Upper lobe of left lung (tissue), 6 donors: ENCODE measurements at regions not wholly inside any gene's neighbourhood (a gene's known extent, or its start where the extent isn't known, plus 50 kb on each side); places are given as distances from the start of the nearest gene placed in this dataset.

Experiments used
- ATAC-seq, 2 donors: fragments of 200-7000 bp; cut with Tn5 transposase; one replicate each; pipeline ENCODE4 v1.9.1; 2022; ENCODE audit warnings: mild to moderate bottlenecking in 2 of 2, moderate library complexity in 2 of 2; ENCODE audit not compliant: low FRiP score in 2 of 2
- DNase-seq, 2 donors: peaks; one replicate each; pipeline ENCODE4 v3.0.0-alpha.2; 2019 to 2020
- H3K27ac ChIP-seq, 4 donors: fragments of 200-600 bp; sonication (generic); one replicate each; pipeline ENCODE4 v1.5.1; 2016 to 2019
- H3K27me3 ChIP-seq, 4 donors: fragments of 200-600 bp; sonication (generic); one replicate each; pipeline ENCODE4 v1.5.1; 2017 to 2019
- H3K36me3 ChIP-seq, 4 donors: fragments of 200-600 bp; sonication (generic); one replicate each; pipeline ENCODE4 v1.5.1; 2016 to 2019
- H3K4me1 ChIP-seq, 4 donors: fragments of 200-600 bp; sonication (generic); one replicate each; pipeline ENCODE4 v1.5.1; 2018 to 2019
- H3K4me3 ChIP-seq, 4 donors: fragments of 200-600 bp; sonication (generic); one replicate each; pipeline ENCODE4 v1.5.1; 2017 to 2019; ENCODE audit warnings: mild to moderate bottlenecking in 2 of 4, moderate library complexity in 1 of 4
- H3K9me3 ChIP-seq, 4 donors: fragments of 200-600 bp; sonication (generic); one replicate each; pipeline ENCODE4 v1.5.1; 2018 to 2019
- EP300 ChIP-seq, 4 donors: sonication (generic); formaldehyde crosslinking; IDR thresholded peaks; one replicate each; pipeline ENCODE4 v1.5.1; 2017; ENCODE audit warnings: antibody characterized with exemption in 4 of 4, control low read depth in 2 of 4
- POLR2A ChIP-seq, 4 donors: fragments of 450-650 bp; IDR thresholded peaks; one replicate each; pipeline ENCODE4 v1.5.1; 2016 to 2017; ENCODE audit warnings: antibody characterized with exemption in 4 of 4, mild to moderate bottlenecking in 2 of 4
- POLR2AphosphoS5 ChIP-seq, 2 donors: sonication (generic); formaldehyde crosslinking; IDR thresholded peaks; one replicate each; pipeline ENCODE4 v1.5.1; 2017; ENCODE audit warnings: antibody characterized with exemption in 2 of 2
- WGBS, 2 donors: methylation state at CpG; one replicate each; pipeline ENCODE4 v1.1.5; 2017 to 2018; 5-methylcytosine and 5-hydroxymethylcytosine counted together
- small RNA-seq, 4 donors: library from RNA; depleted of rRNA; stranded (forward); fragments of <200 nt; gene quantifications; one replicate each; pipeline ENCODE3, GENCODE V24; 2016
- TF ChIP-seq, protein P1 (sequence below), 6 experiments: fragments of 450-650 bp in 4 of 6; fragments of 200-600 bp in 2 of 6; sonication (generic) in 2 of 6; IDR thresholded peaks; one replicate each; pipeline ENCODE4 v1.5.1; 2016 to 2019; ENCODE audit warnings: antibody characterized with exemption in 6 of 6
- donor health status: DM: no; HTN: no; CAD: no; lungs with moderate emphysema.
- donor health status: DM: no; HTN: yes; CAD: no; lungs with severe emphysema.

DNA sequence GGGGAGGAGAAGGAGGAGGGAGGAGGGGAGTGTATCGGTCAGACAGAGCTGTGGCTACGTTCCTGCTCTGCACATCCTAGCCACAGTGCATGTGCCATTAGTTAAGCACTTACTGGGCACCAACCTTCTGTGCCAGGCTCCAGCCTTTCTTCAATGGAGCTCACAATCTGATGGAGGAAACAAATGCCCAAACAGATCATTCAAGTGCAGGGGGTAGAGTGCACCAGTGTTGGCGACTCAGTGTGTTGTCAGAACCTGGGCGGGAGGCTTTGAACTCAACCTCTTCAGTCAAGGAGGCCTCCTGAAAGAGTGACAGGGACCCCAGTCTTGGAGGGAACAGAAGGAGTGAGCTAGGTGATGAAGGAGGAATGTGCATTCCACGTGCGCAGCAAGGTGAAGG, 51.9 kb upstream of the SHB start:
- Histone ChIP-seq H3K4me1 (no peaks in the 10 kb centered on the region), H3K27me3 (no peaks in the 10 kb centered on the region), H3K36me3 (no peaks in the 10 kb centered on the region), H3K27ac (no peak overlapping the region), H3K9me3 (no peaks in the 10 kb centered on the region), H3K4me3 (no peak overlapping the region)
- no peak for DNase-seq
- 91 to 94% methylated on average over 5 to 6 of the region's 6 CpGs for WGBS, 2 donors
- ATAC-seq = no peak
- TF ChIP-seq EP300 (IDR thresholded peaks at IDR 0.05) (no peak), POLR2AphosphoS5 (IDR thresholded peaks at IDR 0.05) (no peak), POLR2A (IDR thresholded peaks at IDR 0.05) (no peak)
- TF ChIP-seq, protein P1, sequence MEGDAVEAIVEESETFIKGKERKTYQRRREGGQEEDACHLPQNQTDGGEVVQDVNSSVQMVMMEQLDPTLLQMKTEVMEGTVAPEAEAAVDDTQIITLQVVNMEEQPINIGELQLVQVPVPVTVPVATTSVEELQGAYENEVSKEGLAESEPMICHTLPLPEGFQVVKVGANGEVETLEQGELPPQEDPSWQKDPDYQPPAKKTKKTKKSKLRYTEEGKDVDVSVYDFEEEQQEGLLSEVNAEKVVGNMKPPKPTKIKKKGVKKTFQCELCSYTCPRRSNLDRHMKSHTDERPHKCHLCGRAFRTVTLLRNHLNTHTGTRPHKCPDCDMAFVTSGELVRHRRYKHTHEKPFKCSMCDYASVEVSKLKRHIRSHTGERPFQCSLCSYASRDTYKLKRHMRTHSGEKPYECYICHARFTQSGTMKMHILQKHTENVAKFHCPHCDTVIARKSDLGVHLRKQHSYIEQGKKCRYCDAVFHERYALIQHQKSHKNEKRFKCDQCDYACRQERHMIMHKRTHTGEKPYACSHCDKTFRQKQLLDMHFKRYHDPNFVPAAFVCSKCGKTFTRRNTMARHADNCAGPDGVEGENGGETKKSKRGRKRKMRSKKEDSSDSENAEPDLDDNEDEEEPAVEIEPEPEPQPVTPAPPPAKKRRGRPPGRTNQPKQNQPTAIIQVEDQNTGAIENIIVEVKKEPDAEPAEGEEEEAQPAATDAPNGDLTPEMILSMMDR (IDR thresholded peaks at IDR 0.05) = no peak

DNA sequence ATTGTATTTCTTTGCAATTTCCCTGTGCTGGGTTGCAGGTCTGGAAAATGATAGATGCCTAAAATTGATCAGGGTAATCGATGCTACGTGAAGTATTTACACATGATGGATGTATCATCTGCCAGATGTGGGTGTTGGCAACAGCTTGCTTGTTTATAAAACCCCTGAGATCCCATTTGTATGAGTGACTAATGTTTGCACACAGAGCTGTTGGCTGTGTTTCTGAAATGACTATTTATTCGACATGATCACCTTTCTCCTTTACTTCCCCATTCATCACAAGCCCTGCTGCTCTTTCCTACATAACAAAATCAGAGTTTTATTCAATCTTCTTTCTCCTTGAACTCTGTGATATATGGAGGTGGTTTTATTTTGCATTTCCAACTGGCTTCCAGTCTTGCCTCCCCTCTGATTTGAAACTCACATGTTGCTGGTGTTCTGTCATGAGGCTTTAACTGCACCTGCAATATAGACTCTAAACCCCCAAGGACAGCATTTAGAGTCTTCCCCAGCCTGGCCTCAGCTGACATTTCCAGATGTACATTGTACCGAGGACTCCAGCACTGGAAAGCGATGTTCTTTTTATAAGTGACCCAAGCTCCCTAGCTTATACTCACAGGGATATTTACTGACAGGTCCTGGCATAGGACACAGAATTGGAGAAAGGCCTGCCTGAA, 50.7 kb upstream of the SHB start:
- 53 to 73% methylated on average over 5 of the region's 5 CpGs for WGBS, 2 donors
- Histone ChIP-seq H3K27me3 (no peaks in the 10 kb centered on the region), H3K36me3 (no peaks in the 10 kb centered on the region), H3K27ac (no peak overlapping the region), H3K9me3 (no peaks in the 10 kb centered on the region), H3K4me1 (no peaks in the 10 kb centered on the region), H3K4me3 (no peak overlapping the region)
- no peak for ATAC-seq
- TF ChIP-seq POLR2A (IDR thresholded peaks at IDR 0.05) (no peak), POLR2AphosphoS5 (IDR thresholded peaks at IDR 0.05) (no peak), EP300 (IDR thresholded peaks at IDR 0.05) (no peak)
- TF ChIP-seq, protein P1 (IDR thresholded peaks at IDR 0.05) = no peak
- DNase-seq = no peak

DNA sequence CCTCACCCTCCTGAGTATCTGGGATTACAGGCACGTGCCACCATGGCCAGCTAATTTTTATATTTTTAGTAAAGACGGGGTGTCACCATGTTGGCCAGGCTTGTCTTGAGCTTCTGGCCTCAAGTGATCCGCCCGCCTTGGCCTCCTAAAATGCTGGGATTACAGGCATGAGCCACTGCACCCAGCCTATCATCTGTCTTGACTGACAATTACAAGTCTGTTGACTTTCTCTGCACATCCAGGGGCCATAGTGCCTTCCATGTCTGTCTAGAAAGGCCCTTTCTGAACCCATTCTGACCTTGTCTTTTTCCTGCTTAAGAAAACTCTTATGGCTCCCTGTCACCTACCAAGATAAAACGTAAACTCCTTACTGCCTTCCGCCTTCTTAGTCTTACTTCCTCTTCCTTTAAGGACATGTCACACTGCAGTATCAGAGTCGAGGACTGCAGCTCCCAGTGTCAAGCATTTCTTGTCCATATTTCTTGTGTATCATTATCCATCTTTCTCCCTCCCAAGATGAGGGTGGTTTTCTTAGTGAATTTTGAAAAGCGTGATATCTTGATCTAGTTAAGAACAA, 49.9 kb upstream of the SHB start:
- H3K4me3 ChIP-seq = no peak overlapping the region
- H3K4me1 ChIP-seq = no peaks in the 10 kb centered on the region
- H3K27me3 ChIP-seq = no peaks in the 10 kb centered on the region
- ATAC-seq (no peak), DNase-seq (no peak)
- H3K36me3 ChIP-seq = no peaks in the 10 kb centered on the region
- H3K27ac ChIP-seq = no peak overlapping the region
- 72 to 73% methylated on average over 8 of the region's 8 CpGs for WGBS, 2 donors
- H3K9me3 ChIP-seq = no peaks in the 10 kb centered on the region
- TF ChIP-seq POLR2A (IDR thresholded peaks at IDR 0.05) (no peak), EP300 (IDR thresholded peaks at IDR 0.05) (no peak), POLR2AphosphoS5 (IDR thresholded peaks at IDR 0.05) (no peak)
- TF ChIP-seq, protein P1 (IDR thresholded peaks at IDR 0.05) = no peak

Small RNA genes in the stretch of these regions (small RNA-seq; reads per million reads assigned to genes)
- 0 reads per million in 4 donors for gene RF00096
